Chondrocyte (in vitro differentiated cells): ENCODE measurements at regions not wholly inside any gene's neighbourhood (a gene's known extent, or its start where the extent isn't known, plus 50 kb on each side); places are given as distances from the start of the nearest gene placed in this dataset.

Source experiments
- DNase-seq: peaks from one replicate; pipeline ENCODE4 v3.0.0; 2021; ENCODE audit warnings: mixed read lengths, low spot score
- H3K27ac Mint-ChIP-seq: one replicate; pipeline ENCODE4 v1.8.0; 2021; ENCODE audit warnings: mild to moderate bottlenecking, moderate library complexity, mixed read lengths; ENCODE audit not compliant: unreplicated experiment
- H3K27me3 Mint-ChIP-seq: 2 replicates; pipeline ENCODE4 v1.8.0; 2021; ENCODE audit warnings: low read depth, mixed read lengths
- H3K36me3 Mint-ChIP-seq: 2 replicates; pipeline ENCODE4 v1.8.0; 2021; ENCODE audit warnings: low read depth, mixed read lengths
- H3K4me1 Mint-ChIP-seq: 2 replicates; pipeline ENCODE4 v1.8.0; 2021; ENCODE audit warnings: low read depth, mild to moderate bottlenecking, mixed read lengths
- H3K4me3 Mint-ChIP-seq: one replicate; pipeline ENCODE4 v1.8.0; 2021; ENCODE audit warnings: mild to moderate bottlenecking, moderate library complexity, mixed read lengths; ENCODE audit not compliant: unreplicated experiment
- H3K9me3 Mint-ChIP-seq: 2 replicates; pipeline ENCODE4 v1.8.0; 2021; ENCODE audit warnings: low read depth, mixed read lengths
- TF ChIP-seq, protein P1 (sequence below): fragments of 200-600 bp; sonication (generic); IDR thresholded peaks from 2 replicates; pipeline ENCODE4 v1.5.0; 2021; ENCODE audit warnings: antibody characterized with exemption, mild to moderate bottlenecking, moderate library complexity

GRCh38 chr9:109681301-109681700 lies 98.7 kb upstream of the PALM2AKAP2 start:
- Mint-ChIP-seq H3K4me3 (no peak overlapping the region), H3K36me3 (no peaks in the 10 kb centered on the region), H3K27ac (no peak overlapping the region), H3K4me1 (no peaks in the 10 kb centered on the region), H3K27me3 (peaks cover 3% of the 10 kb centered on the region), H3K9me3 (peaks cover 13% of the 10 kb centered on the region)
- DNase-seq = no peak
- TF ChIP-seq, protein P1, sequence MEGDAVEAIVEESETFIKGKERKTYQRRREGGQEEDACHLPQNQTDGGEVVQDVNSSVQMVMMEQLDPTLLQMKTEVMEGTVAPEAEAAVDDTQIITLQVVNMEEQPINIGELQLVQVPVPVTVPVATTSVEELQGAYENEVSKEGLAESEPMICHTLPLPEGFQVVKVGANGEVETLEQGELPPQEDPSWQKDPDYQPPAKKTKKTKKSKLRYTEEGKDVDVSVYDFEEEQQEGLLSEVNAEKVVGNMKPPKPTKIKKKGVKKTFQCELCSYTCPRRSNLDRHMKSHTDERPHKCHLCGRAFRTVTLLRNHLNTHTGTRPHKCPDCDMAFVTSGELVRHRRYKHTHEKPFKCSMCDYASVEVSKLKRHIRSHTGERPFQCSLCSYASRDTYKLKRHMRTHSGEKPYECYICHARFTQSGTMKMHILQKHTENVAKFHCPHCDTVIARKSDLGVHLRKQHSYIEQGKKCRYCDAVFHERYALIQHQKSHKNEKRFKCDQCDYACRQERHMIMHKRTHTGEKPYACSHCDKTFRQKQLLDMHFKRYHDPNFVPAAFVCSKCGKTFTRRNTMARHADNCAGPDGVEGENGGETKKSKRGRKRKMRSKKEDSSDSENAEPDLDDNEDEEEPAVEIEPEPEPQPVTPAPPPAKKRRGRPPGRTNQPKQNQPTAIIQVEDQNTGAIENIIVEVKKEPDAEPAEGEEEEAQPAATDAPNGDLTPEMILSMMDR = no peak

DNA sequence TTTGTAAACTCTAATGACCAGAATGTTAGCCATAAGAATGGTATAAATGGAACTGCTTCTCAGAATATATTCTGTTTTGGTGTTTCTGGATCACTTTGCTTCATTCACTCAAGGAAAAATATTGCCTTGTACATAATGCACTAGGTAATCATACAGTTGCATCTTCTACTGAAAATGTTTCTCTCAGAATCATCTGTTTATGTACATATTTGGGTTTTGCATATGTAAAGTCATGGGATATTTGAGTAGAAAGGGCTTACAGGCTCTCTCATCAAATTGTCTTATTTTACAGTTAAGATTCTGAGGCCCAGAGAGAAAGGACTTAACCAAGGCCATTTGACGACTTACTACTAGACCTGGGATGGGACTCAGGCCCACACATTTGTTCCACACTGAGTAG lies 97.8 kb upstream of the PALM2AKAP2 start:
- peaks cover 16% of the 10 kb centered on the region for H3K9me3 Mint-ChIP-seq
- H3K27me3 Mint-ChIP-seq = no peaks in the 10 kb centered on the region
- H3K27ac Mint-ChIP-seq = no peak overlapping the region
- DNase-seq = no peak
- no peaks in the 10 kb centered on the region for H3K4me1 Mint-ChIP-seq
- TF ChIP-seq, protein P1 = no peak
- H3K4me3 Mint-ChIP-seq = no peak overlapping the region
- H3K36me3 Mint-ChIP-seq = no peaks in the 10 kb centered on the region

- DNase-seq = no peak
- TF ChIP-seq, protein P1 = no peak
- H3K27me3 Mint-ChIP-seq = no peaks in the 10 kb centered on the region
Observed at GRCh38 chr9:109683521-109683920, 96.5 kb upstream of the PALM2AKAP2 start.

GRCh38 chr9:109689701-109690100 lies 90.3 kb upstream of the PALM2AKAP2 start:
- peaks cover 10% of the 10 kb centered on the region for H3K9me3 Mint-ChIP-seq
- H3K36me3 Mint-ChIP-seq = no peaks in the 10 kb centered on the region
- H3K4me1 Mint-ChIP-seq = no peaks in the 10 kb centered on the region
- no peak for DNase-seq
- TF ChIP-seq, protein P1 = no peak
- no peak overlapping the region for H3K4me3 Mint-ChIP-seq
- no peaks in the 10 kb centered on the region for H3K27me3 Mint-ChIP-seq
- H3K27ac Mint-ChIP-seq = no peak overlapping the region

More at GRCh38 chr9:109683521-109683920, 96.5 kb upstream of the PALM2AKAP2 start:
- Mint-ChIP-seq H3K36me3 (no peaks in the 10 kb centered on the region), H3K4me1 (no peaks in the 10 kb centered on the region), H3K27ac (no peak overlapping the region), H3K9me3 (peaks cover 16% of the 10 kb centered on the region), H3K4me3 (no peak overlapping the region)

DNA sequence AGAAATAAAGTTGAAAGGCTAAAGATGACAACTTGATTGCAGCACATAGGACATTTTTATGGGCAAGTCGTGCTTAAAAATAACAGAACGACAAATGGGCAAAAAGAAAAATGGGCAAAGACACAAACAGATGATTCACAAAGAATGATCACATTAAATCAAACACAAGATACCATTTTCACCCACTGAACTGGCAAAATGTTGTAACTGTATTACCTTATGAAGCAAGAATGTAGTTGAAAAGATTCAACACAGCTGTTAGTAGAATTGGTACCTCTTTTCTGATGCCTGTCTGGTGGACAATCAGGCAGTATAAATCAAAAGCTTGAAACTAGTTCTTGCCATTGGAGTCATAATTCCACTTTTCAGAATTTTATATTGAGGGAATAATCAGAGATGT lies 81.0 kb upstream of the PALM2AKAP2 start:
- H3K27me3 Mint-ChIP-seq = no peaks in the 10 kb centered on the region
- H3K4me3 Mint-ChIP-seq = no peak overlapping the region
- H3K36me3 Mint-ChIP-seq = no peaks in the 10 kb centered on the region
- no peak for DNase-seq
- TF ChIP-seq, protein P1 = no peak
- H3K27ac Mint-ChIP-seq = peak overlapping the region; percentile 37
- no peaks in the 10 kb centered on the region for H3K9me3 Mint-ChIP-seq
- H3K4me1 Mint-ChIP-seq = peaks cover 18% of the 10 kb centered on the region
